HEK293 (cell line): ENCODE measurements at regions not wholly inside any gene's neighbourhood (a gene's known extent, or its start where the extent isn't known, plus 50 kb on each side); places are given as distances from the start of the nearest gene placed in this dataset.

Experiments
- WT1 ChIP-seq: fragments of 450-650 bp; formaldehyde crosslinking; IDR thresholded peaks from 2 replicates; pipeline ENCODE4 v1.5.1; 2016; ENCODE audit warnings: missing biosample characterization, missing genetic modification characterization
- ZFP37 ChIP-seq: fragments of 450-650 bp; formaldehyde crosslinking; IDR thresholded peaks from 2 replicates; pipeline ENCODE4 v1.5.1; 2016; ENCODE audit warnings: missing biosample characterization, missing genetic modification characterization
- ZNF146 ChIP-seq: fragments of 450-650 bp; formaldehyde crosslinking; IDR thresholded peaks from 2 replicates; pipeline ENCODE4 v1.5.1; 2016; ENCODE audit warnings: missing biosample characterization, missing genetic modification characterization
- ZNF169 ChIP-seq: fragments of 450-650 bp; formaldehyde crosslinking; IDR thresholded peaks from 2 replicates; pipeline ENCODE4 v1.5.1; 2016; ENCODE audit warnings: missing biosample characterization, missing genetic modification characterization
- ZNF174 ChIP-seq: fragments of 450-650 bp; formaldehyde crosslinking; IDR thresholded peaks from 2 replicates; pipeline ENCODE4 v1.5.0; 2017; ENCODE audit warnings: missing biosample characterization, mild to moderate bottlenecking, missing genetic modification characterization
- ZNF223 ChIP-seq: fragments of 450-650 bp; formaldehyde crosslinking; IDR thresholded peaks from 2 replicates; pipeline ENCODE4 v1.5.1; 2016; ENCODE audit warnings: missing biosample characterization, missing genetic modification characterization
- ZNF239 ChIP-seq: fragments of 450-650 bp; formaldehyde crosslinking; IDR thresholded peaks from 2 replicates; pipeline ENCODE4 v1.5.1; 2016; ENCODE audit warnings: missing biosample characterization, missing genetic modification characterization
- ZNF274 ChIP-seq, 2 experiments: fragments of 200-500 bp in 1 of 2; fragments of 450-650 bp in 1 of 2; sonication (Bioruptor generic) in 1 of 2; formaldehyde crosslinking in 1 of 2; IDR thresholded peaks; 2 replicates each; pipeline versions ENCODE4 v1.5.1 to v1.6.1; 2014 to 2016; ENCODE audit warnings: borderline replicate concordance in 1 of 2, inconsistent platforms in 1 of 2, low read length in 1 of 2, missing biosample characterization in 1 of 2, missing genetic modification characterization in 1 of 2
- ZNF311 ChIP-seq: fragments of 450-650 bp; formaldehyde crosslinking; IDR thresholded peaks from 2 replicates; pipeline ENCODE4 v1.5.1; 2017; ENCODE audit warnings: missing biosample characterization, missing genetic modification characterization, borderline replicate concordance
- ZNF350 ChIP-seq: fragments of 450-650 bp; formaldehyde crosslinking; IDR thresholded peaks from 2 replicates; pipeline ENCODE4 v1.5.0; 2017; ENCODE audit warnings: missing biosample characterization, mild to moderate bottlenecking, missing genetic modification characterization
- ZNF416 ChIP-seq: fragments of 450-650 bp; formaldehyde crosslinking; IDR thresholded peaks from 2 replicates; pipeline ENCODE4 v1.5.1; 2016; ENCODE audit warnings: missing biosample characterization, missing genetic modification characterization
- ZNF600 ChIP-seq: fragments of 450-650 bp; formaldehyde crosslinking; IDR thresholded peaks from 2 replicates; pipeline ENCODE4 v1.5.1; 2016; ENCODE audit warnings: missing biosample characterization, missing genetic modification characterization
- TF ChIP-seq, protein P1 (sequence below): fragments of 450-650 bp; IDR thresholded peaks from 2 replicates; pipeline ENCODE4 v1.5.1; 2018; ENCODE audit warnings: missing biosample characterization, mild to moderate bottlenecking, missing genetic modification characterization
- TF ChIP-seq, protein P2 (sequence below): fragments of 450-650 bp; formaldehyde crosslinking; IDR thresholded peaks from 2 replicates; pipeline ENCODE4 v1.5.1; 2016; ENCODE audit warnings: missing biosample characterization, missing genetic modification characterization

DNA sequence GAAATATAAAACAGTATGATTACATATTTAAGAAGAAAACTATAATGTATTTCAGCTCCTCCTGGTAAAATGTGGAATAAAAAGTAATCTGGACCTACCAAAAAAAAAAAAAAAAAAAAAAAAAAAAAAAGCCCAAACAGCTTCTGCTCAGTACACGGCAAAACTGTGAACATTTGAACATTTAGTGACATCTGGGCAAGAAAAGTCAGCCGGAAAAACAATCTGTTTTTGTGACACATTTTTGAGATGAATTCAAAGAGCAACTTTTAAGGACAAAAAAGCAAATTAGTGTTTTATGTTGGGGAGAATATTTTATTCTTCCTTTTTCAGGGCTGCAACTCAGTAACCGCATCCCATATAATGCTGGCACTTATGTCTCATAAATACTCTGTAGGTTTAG lies 649.7 kb upstream of the KCNMB2 start:
- TF ChIP-seq, protein P1, sequence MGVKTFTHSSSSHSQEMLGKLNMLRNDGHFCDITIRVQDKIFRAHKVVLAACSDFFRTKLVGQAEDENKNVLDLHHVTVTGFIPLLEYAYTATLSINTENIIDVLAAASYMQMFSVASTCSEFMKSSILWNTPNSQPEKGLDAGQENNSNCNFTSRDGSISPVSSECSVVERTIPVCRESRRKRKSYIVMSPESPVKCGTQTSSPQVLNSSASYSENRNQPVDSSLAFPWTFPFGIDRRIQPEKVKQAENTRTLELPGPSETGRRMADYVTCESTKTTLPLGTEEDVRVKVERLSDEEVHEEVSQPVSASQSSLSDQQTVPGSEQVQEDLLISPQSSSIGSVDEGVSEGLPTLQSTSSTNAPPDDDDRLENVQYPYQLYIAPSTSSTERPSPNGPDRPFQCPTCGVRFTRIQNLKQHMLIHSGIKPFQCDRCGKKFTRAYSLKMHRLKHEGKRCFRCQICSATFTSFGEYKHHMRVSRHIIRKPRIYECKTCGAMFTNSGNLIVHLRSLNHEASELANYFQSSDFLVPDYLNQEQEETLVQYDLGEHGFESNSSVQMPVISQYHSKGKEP: no peak
- TF ChIP-seq ZNF223 (no peak), ZNF169 (tag by site-specific recombination) (no peak), WT1 (tag by site-specific recombination) (no peak), ZNF350 (tag by site-specific recombination) (no peak), ZNF416 (no peak), ZFP37 (tag by site-specific recombination) (no peak), ZNF239 (tag by site-specific recombination) (no peak), ZNF274 (IDR thresholded peaks at IDR 0.05; ENCODE audit: low read length) (no peak), ZNF274 (tag by site-specific recombination; IDR thresholded peaks at IDR 0.05; ENCODE audit: borderline replicate concordance) (no peak), ZNF600 (tag by site-specific recombination) (no peak), ZNF146 (tag by site-specific recombination) (no peak), ZNF311 (no peak), ZNF174 (tag by site-specific recombination) (no peak)
- TF ChIP-seq, protein P2, sequence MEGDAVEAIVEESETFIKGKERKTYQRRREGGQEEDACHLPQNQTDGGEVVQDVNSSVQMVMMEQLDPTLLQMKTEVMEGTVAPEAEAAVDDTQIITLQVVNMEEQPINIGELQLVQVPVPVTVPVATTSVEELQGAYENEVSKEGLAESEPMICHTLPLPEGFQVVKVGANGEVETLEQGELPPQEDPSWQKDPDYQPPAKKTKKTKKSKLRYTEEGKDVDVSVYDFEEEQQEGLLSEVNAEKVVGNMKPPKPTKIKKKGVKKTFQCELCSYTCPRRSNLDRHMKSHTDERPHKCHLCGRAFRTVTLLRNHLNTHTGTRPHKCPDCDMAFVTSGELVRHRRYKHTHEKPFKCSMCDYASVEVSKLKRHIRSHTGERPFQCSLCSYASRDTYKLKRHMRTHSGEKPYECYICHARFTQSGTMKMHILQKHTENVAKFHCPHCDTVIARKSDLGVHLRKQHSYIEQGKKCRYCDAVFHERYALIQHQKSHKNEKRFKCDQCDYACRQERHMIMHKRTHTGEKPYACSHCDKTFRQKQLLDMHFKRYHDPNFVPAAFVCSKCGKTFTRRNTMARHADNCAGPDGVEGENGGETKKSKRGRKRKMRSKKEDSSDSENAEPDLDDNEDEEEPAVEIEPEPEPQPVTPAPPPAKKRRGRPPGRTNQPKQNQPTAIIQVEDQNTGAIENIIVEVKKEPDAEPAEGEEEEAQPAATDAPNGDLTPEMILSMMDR: no peak
